Fibroblast of the aortic adventitia (primary cell): ENCODE measurements at regions not wholly inside any gene's neighbourhood (a gene's known extent, or its start where the extent isn't known, plus 50 kb on each side); places are given as distances from the start of the nearest gene placed in this dataset.

Source experiments
- DNase-seq: peaks from one replicate; pipeline ENCODE4 v3.0.0-alpha.2; 2010; ENCODE audit warnings: low read depth
- H3K4me3 ChIP-seq: 2 replicates; pipeline ENCODE4 v1.5.1; 2011; ENCODE audit warnings: low read depth, mild to moderate bottlenecking, control low read depth, low read length, moderate library complexity
- TF ChIP-seq, protein P1 (sequence below): IDR thresholded peaks from 2 replicates; pipeline ENCODE4 v1.5.1; 2011; ENCODE audit warnings: mild to moderate bottlenecking, low read length, control low read depth, inconsistent platforms; ENCODE audit not compliant: insufficient read depth

DNA sequence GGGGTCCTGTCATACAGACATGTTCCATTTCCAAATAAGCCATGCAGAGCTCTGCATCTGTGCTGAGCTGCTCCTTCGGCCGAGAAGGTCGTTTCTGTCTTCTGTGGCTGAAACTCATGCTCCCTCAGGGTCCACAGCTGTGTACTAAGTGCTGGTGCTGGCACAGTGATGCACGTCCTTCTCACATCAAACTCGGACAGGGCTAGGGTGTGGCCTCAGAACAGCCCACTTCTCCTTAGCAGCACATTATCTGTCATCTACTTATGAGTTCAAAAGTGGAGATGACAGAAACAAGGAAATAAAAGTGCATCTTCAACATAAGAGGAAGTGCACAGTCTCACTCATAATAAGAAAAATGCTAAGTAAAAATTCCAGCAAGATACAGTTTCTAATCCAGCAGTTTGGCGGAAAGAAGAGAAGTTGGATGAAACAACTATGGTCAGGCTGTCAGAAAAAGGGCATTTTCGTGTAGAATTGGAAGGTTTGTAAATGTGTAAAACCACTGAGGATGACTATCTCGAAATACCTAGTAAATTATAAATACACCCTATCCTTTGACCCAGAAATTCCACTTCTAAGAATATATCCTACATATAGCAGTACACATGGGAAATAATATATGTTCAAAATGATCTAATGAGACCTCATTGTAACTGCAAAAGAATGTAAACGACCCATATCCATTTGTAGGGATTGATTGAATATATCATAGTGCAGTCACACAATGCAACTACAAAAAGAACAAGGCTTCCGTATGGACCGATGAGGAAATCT, 53.7 kb upstream of the APCDD1 start:
- DNase-seq = no peak
- H3K4me3 ChIP-seq = no peak overlapping the region
- TF ChIP-seq, protein P1, sequence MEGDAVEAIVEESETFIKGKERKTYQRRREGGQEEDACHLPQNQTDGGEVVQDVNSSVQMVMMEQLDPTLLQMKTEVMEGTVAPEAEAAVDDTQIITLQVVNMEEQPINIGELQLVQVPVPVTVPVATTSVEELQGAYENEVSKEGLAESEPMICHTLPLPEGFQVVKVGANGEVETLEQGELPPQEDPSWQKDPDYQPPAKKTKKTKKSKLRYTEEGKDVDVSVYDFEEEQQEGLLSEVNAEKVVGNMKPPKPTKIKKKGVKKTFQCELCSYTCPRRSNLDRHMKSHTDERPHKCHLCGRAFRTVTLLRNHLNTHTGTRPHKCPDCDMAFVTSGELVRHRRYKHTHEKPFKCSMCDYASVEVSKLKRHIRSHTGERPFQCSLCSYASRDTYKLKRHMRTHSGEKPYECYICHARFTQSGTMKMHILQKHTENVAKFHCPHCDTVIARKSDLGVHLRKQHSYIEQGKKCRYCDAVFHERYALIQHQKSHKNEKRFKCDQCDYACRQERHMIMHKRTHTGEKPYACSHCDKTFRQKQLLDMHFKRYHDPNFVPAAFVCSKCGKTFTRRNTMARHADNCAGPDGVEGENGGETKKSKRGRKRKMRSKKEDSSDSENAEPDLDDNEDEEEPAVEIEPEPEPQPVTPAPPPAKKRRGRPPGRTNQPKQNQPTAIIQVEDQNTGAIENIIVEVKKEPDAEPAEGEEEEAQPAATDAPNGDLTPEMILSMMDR = no peak

DNA sequence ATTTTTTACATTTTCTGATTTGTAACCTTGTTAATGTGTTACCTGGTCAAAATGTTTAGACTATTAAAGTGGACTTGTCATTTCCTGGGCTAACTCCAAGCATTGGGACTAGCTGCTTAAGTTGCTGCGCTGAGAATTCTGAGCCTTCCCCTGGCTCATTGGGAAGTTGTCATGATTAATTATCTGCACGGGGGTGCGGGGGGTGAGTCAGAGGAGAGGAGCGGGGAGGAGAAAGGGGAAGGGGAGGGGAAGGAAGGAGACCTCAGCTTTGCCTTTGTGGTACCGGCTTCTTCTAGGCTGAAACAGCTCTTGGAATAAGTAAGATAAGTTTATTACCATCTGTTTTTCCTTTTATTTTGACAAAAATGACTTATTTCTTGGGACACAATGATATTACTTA, 52.9 kb upstream of the APCDD1 start:
- TF ChIP-seq, protein P1 = no peak
- H3K4me3 ChIP-seq = no peak overlapping the region
- no peak for DNase-seq

DNA sequence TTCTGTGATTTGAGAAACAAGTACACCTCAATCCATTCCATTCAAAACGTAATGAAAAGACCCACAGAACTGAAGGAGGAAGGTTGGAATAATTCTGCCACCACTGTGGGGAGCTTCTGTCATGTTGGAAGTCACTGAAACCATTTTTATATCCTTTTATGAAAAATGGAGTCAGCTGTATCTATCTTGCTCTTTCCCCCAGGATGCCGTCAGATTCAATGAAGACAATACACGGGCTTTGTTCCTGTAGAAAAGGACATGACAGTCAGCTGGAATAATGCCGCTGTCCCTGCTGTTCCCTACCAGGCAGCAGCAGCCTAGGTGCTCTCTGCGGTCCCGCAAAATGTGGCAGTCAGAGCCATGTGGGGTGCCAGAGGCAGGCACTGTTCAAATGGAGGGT, 52.5 kb upstream of the APCDD1 start:
- H3K4me3 ChIP-seq = no peak overlapping the region
- DNase-seq = no peak
- TF ChIP-seq, protein P1 = no peak

DNA sequence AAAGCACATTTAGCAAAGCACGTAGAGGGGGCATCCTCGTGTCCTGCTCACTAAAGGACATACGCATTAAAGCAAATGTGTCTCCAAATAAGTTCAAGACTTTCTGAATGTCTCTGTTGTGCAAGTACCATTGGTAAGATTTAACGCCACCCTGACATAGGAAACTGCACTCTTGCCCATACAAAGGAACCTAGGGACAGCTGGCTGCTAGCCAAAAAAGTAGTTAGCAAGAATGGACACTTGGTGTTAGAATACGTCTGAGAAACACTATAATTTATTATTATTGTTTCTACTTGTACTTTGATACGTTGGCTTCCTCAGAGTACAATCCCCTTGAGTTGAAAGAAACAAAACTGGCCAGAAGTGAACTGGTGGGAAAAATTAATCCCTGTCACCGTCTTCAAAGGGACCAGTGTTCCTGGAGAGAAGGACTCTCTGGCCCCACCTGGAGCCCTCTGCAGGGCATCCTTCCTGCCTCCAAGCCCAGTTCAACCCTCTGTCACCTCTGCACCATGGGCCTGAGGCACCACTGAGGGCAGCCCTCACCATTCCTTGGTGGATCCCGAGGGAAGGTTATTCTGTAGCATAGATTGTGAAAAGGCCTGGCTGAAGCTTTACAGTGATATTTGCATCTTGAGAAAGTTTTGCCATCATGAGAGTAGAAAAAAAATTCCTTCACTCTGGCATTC, 51.4 kb upstream of the APCDD1 start:
- TF ChIP-seq, protein P1 = no peak
- no peak overlapping the region for H3K4me3 ChIP-seq
- no peak for DNase-seq

DNA sequence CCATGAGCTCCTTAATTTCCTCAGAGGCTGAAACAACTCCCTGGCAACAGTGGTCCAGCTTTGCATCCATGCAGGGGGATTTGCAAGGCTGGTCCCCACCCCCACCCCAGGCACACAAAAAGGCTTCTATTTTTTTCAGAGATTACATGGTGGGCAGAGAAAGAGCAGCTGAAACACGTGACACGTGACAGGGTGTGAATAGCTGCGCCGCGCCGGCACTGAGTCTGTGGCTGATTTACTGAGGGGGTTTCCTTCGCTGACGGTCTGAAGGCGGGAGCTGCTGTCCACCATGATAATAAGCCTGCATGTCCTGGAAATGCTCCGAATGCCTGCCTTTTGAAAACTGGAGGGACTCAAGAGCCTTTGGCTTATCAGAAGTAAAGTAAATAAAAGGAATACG, 50.7 kb upstream of the APCDD1 start:
- no peak for DNase-seq
- no peak overlapping the region for H3K4me3 ChIP-seq
- TF ChIP-seq, protein P1 = no peak

DNA sequence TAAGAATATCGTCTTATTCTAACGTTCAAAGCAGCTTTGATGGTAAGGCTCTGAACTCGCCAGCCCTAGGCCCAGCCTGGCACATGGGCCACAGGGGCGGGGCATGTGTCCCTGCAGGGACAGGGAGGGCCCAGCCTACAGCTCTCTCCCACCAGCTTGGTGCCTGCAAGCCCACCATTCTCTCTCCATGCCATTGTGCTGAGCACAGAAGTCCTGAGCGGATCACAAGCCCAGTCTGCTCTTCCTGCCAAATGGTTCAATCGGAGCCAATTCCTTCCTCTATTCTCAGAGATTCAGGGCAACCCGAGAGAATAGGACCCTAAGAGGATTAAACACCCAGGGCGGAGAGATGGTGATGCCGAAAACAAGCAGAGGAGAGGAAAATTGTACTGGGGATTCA, 50.3 kb upstream of the APCDD1 start:
- no peak overlapping the region for H3K4me3 ChIP-seq
- TF ChIP-seq, protein P1 = peak; percentile 9
- DNase-seq = no peak
